GM21528 (cell line): ENCODE measurements at regions not wholly inside any gene's neighbourhood (a gene's known extent, or its start where the extent isn't known, plus 50 kb on each side); places are given as distances from the start of the nearest gene placed in this dataset.

ENCODE experiments used
- ATAC-seq: cut with Tn5 transposase; IDR thresholded peaks from one replicate; pipeline ENCODE4 v1.9.1; 2021; ENCODE audit warnings: mild to moderate bottlenecking, moderate library complexity; ENCODE audit not compliant: unreplicated experiment, low FRiP score

DNA sequence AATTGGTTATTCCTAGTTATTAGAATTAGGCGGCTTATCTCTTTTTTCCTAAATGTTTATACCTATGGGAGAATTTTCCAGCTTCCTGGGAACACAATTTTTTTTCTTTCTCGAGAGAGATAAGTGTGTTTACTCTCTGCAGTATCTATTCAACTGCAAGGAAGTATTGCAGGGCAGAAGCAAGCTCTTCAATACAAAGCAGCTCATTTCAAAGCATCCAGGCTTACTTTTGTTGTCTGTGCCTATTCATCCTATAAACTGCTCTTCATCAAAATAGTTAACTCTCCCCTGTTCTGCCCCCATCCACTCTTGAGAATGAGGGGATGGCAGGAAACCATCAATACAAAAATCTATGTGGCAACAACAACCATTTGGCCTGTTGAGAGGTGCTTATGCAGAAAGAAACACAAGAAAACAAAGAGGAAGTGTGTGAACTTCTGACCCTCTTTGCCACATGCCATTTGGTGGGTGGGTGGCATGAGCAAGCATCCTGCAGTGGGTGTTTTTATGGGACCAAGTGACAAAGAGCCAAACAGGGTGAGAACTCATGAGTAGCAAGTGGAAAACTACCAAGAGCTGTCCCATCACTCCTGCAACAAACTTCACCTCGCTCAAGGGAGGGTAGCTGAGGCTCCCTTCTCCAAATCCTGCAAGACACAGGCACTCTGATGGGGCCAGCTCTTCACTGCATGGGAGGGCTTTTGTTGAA, 50.6 kb upstream of the MRPS6 start:
- ATAC-seq, result no peak

- ATAC-seq, result no peak
Measured at GRCh38 chr21:34021726-34022125, 51.7 kb upstream of the MRPS6 start.

GRCh38 chr21:34020983-34021553, 52.3 kb upstream of the MRPS6 start:
- ATAC-seq, result no peak

DNA sequence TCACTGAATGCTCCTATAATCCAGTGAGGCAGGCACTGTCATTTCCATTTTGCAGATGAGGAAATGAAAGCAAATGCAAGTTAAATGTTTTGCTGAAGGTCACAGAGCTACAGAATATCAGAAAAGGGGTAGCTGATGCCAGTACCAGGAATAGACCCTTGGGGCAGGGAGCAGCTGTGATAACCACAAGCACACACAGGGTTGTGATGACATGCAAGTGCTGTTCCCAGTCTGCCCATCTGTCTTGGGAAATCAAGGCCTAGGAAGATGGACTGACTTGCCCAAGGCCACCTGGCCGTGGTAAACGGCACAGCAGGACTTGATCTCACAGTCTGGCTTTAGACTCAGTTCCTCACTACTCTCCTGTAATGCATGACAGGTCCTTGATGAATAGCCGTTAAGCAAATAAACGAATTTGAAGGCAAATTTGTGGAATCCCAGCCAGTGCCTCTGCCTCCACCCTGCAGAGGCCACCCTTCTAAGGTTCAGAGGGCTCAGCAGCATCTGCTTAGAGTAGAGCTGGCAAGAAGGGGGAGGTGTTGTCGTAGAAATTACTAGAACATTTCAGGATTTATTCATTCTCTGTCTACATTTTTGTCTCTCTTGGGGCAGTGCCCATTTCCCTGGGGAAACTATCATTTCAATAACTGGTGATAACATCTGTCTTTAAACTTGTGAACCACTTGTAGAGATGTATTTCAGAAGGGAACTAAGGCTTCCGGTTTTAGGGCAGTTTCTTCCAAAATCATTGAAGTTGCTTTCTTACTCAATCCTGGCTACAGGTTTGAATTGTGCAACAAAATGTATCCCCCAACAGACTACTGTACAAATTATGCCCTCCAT, 53.2 kb upstream of the MRPS6 start:
- ATAC-seq, result peak; percentile 40

DNA sequence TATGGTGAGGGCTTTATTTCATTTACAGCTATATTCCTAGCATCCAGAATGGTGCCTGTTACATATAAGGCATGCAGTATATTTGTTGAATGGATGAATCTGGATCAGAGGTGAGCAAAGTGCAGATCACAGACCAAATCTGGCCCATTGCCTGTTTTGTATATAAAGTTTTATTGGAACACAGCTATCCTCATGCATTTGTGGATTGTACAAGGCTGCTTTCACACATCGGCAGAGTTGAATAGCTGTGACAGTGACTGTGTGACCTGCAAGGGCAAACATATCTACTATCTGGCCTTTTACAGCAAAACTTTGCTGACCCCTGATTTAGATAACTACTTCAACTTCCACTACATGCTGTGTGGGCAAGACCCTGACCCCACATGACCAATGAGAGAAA, 54.0 kb upstream of the MRPS6 start:
- no peak for ATAC-seq

DNA sequence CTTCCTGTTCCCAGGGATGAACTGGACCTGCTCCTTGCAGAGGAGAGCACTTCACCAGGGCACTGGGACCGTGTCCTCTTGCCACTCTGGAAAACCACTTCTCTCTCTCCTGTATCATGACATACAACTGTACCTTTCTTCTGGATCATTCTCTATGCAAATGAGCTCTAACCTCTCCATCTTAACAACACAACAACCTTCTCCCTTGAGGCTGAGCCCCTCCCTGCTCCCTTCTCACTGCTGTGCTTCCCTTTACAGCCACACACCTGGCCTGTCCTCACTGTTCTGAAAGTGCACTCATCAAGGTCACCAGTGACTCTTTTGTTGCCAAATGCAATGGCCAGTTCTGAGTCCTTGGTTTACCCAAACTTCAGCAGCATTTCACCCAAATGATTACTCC, 54.5 kb upstream of the MRPS6 start:
- ATAC-seq, result no peak

DNA sequence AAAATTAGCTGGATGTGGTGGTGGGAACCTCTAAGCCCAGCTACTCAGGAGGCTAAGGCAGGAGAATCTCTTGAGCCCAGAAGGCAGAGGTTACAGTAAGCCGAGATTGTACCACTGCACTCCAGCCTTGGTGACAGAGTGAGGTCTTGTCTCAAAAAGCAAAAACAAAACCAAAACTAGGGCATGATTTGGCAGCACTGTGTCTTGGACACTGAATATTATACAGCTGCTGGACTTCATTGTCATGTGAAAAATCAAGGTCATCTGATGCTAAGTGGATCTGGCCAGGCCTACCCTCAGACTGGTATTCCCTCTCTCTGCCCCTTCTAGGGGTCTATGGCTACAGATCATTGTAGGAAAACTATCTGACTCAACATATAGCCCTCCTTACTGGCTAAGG, 55.2 kb upstream of the MRPS6 start:
- no peak for ATAC-seq

GRCh38 chr21:34017039-34017961, 56.1 kb upstream of the MRPS6 start:
- ATAC-seq, result peak; percentile 39

GRCh38 chr21:34012640-34013039, 60.7 kb upstream of the MRPS6 start:
- no peak for ATAC-seq

DNA sequence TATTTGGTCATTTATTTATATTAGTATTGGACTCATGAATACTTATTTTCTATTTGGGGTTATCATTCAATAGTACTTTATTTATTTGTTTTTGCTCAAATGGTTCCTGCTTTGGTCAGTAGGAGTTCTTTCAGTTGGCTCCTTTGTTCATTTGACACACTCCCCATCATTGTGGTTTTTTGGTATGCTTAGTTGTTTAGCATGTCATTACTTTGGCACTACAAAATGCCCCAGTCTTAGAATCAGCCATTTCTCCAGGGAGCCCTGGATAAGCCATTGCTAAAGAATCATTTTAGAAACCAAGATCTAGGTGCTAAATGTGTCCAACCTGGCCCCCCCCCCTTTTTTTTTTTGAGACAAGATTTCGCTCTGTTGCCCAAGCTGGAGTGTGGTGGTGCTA, 61.7 kb upstream of the MRPS6 start:
- no peak for ATAC-seq

DNA sequence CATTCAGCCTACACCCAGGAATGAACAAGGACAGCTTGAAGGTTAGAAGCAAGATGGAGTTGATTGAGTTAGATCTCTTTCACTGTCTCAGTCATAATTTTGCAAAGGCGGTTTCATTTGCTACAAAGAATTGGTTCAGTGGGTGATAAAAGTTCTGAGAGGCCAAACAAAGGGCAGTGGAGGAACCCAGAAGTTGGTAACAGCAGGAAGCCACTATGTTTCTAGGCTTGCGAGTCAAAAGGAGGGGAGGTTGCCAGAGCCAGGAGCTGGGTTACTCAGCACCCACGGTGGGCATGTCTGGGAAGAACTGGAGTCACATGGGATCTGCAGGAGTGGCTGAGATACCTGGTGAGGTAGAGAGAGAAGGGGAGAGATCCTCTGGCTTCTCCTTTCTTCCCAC, 64.2 kb upstream of the MRPS6 start:
- ATAC-seq, result no peak

- no peak for ATAC-seq
Measured at GRCh38 chr21:34008618-34009017, 64.8 kb upstream of the MRPS6 start.

GRCh38 chr21:34006611-34007168, 66.7 kb upstream of the MRPS6 start:
- ATAC-seq, result no peak

DNA sequence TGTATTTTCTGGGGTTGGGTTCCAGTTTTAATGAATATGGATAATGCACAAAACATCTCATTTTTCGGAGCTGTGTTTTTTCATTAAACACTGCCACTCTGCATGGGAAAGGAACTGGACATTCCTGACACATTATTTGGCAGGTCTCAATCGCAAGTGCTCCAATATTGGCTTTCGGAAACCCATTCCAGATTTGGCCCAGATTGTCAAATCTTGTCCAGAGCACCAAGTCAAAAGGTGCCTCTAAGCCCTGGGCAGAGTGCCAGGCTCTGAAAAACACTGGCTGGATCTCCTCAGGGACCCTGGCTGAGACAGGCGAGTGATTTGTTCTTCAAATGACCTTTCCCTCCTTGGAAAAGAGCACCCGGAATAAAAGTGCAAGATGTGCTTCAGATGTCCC, 68.4 kb upstream of the MRPS6 start:
- no peak for ATAC-seq

DNA sequence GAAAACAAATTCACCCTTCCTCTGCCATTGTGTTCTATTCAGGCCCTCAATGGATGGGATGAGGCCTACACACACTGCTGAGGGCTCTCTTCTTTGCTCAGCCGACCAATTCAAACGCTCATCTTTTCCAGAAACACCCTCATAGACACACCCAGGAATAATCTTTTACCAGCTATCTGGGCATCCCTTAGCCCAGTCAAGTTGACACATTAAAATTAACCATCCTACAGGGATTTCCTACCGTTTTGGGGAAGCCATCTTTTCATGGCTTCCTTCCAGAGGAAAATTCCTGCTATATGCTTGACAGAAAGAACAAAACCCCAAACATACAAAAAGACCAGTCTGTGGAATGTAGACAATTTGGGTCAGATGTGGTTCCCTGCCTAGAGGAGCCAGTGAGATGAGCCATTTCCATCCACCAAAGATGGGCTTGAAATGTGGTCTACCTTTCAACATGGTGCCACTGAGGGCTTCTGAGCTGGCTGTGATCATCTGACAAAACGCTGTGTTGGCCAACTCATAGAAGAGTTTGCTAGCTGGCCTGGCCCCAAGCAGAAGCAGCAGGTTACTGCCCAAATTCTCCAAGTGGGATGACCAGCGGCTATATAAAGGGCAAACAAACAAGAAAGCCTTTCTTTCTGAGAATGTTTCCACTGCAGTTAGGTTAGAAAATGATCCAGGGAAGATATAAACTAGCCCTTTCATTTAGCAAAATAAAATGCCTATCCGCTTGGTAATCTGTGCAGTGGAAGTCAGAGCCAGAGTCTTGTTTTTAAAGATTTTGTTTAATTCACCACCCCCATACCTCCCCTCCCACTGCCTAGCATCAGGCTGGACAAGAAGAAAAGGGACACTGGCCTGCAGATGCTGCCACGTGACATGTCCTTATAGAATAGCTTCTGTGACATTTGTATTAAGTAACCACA, 69.1 kb upstream of the MRPS6 start:
- no peak for ATAC-seq

GRCh38 chr21:34003428-34003827, 70.0 kb upstream of the MRPS6 start:
- ATAC-seq, result no peak

GRCh38 chr21:34000375-34000774, 73.0 kb upstream of the MRPS6 start:
- no peak for ATAC-seq

DNA sequence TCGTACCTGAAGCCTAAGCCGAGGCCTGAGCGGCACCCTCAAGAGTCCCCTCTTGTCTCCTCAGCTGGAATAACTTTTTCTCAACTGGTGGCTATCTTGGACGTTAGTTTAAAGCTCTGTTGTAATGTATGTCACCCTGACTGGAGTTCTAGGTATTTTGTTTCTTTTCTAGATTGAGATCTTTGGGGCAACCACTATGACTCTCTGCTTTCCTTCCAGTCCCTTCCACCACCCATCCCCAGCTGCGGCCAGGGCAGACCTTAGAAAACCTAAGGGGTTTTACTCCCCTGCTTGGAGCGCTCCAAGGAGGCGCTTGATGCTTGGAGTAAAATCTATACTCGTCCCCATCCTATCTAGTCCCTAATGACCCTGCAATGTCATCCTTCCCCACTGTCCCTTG, 74.6 kb upstream of the MRPS6 start:
- no peak for ATAC-seq

GRCh38 chr21:33998402-33998801, 75.0 kb upstream of the MRPS6 start:
- ATAC-seq, result no peak
